ENCODE measurements at regions not wholly inside any gene's neighbourhood (a gene's known extent, or its start where the extent isn't known, plus 50 kb on each side); places are given as distances from the start of the nearest gene placed in this dataset.

DNA sequence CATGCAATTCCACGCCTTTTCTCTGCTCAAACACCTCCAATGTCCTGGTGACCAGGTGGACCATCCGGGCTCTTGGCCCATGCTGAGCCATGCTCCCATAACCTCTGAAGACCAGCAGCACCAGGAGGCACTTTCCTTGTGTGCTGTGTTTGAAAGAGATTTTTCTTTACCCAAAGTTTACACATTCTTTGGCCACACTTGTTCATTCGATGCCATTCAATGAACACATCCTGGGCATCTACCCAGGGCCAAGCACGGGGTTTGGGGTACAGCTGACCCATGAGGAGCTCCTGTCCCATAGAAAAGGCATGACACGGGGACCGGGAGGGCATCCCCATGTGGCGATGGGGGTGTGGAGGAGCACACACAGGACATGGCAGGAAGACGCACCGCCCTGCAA is 77.1 kb upstream of the IRX1 start:
- TF ChIP-seq, protein P1, sequence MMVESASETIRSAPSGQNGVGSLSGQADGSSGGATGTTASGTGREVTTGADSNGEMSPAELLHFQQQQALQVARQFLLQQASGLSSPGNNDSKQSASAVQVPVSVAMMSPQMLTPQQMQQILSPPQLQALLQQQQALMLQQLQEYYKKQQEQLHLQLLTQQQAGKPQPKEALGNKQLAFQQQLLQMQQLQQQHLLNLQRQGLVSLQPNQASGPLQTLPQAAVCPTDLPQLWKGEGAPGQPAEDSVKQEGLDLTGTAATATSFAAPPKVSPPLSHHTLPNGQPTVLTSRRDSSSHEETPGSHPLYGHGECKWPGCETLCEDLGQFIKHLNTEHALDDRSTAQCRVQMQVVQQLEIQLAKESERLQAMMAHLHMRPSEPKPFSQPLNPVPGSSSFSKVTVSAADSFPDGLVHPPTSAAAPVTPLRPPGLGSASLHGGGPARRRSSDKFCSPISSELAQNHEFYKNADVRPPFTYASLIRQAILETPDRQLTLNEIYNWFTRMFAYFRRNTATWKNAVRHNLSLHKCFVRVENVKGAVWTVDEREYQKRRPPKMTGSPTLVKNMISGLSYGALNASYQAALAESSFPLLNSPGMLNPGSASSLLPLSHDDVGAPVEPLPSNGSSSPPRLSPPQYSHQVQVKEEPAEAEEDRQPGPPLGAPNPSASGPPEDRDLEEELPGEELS (CRISPR knock-in tag; IDR thresholded peaks at IDR 0.05; ENCODE audit: borderline replicate concordance), result no peak
- no peak for TF ChIP-seq DPF2 (IDR thresholded peaks at IDR 0.05)
- TF ChIP-seq, protein P2, sequence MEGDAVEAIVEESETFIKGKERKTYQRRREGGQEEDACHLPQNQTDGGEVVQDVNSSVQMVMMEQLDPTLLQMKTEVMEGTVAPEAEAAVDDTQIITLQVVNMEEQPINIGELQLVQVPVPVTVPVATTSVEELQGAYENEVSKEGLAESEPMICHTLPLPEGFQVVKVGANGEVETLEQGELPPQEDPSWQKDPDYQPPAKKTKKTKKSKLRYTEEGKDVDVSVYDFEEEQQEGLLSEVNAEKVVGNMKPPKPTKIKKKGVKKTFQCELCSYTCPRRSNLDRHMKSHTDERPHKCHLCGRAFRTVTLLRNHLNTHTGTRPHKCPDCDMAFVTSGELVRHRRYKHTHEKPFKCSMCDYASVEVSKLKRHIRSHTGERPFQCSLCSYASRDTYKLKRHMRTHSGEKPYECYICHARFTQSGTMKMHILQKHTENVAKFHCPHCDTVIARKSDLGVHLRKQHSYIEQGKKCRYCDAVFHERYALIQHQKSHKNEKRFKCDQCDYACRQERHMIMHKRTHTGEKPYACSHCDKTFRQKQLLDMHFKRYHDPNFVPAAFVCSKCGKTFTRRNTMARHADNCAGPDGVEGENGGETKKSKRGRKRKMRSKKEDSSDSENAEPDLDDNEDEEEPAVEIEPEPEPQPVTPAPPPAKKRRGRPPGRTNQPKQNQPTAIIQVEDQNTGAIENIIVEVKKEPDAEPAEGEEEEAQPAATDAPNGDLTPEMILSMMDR (IDR thresholded peaks at IDR 0.05 in 2 of 3, conservative IDR thresholded peaks at IDR 0.05 in 1 of 3; ENCODE audit: insufficient read depth in 2 of 3, low read depth in 1 of 3, low read length in 3 of 3), result no peak
- TF ChIP-seq TEAD2 (tag; IDR thresholded peaks at IDR 0.05), result no peak
- no peak for TF ChIP-seq BRCA1 (IDR thresholded peaks at IDR 0.05)
- TF ChIP-seq BRCA1 (CRISPR knock-in tag; IDR thresholded peaks at IDR 0.05), result no peak
- no peak for TF ChIP-seq HOXB6 (CRISPR knock-in tag; IDR thresholded peaks at IDR 0.05; ENCODE audit: borderline replicate concordance)
- no peak for TF ChIP-seq EGR1 (conservative IDR thresholded peaks at IDR 0.05)
- TF ChIP-seq, protein P3, sequence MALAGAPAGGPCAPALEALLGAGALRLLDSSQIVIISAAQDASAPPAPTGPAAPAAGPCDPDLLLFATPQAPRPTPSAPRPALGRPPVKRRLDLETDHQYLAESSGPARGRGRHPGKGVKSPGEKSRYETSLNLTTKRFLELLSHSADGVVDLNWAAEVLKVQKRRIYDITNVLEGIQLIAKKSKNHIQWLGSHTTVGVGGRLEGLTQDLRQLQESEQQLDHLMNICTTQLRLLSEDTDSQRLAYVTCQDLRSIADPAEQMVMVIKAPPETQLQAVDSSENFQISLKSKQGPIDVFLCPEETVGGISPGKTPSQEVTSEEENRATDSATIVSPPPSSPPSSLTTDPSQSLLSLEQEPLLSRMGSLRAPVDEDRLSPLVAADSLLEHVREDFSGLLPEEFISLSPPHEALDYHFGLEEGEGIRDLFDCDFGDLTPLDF (CRISPR knock-in tag; IDR thresholded peaks at IDR 0.05), result no peak
- TF ChIP-seq TOE1 (IDR thresholded peaks at IDR 0.05; ENCODE audit: borderline replicate concordance), result no peak
- no peak for TF ChIP-seq TOE1 (CRISPR knock-in tag; IDR thresholded peaks at IDR 0.05; ENCODE audit: borderline replicate concordance, low read depth)
- TF ChIP-seq ZNF175 (CRISPR knock-in tag; IDR thresholded peaks at IDR 0.05; ENCODE audit: low read depth), result no peak
